ENCODE measurements at regions not wholly inside any gene's neighbourhood (a gene's known extent, or its start where the extent isn't known, plus 50 kb on each side); places are given as distances from the start of the nearest gene placed in this dataset.

DNA sequence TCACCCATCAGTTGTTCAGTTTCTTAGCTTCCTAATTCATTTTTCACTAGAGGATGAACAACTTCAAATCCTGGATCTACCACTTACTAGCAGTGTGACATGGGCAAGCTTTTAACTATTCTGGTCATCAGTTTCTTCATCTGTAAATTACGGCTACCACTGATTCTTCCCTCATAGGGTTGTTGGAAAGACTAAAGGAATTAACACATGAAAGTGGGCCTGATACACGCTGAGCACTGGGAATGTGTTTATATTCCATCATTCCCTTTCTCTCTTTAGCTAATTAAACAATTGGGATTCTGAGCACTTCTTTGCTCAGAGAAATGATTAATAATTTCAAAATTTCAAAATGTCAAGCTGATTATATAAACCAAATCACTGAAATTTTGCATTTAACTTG, 862.3 kb upstream of the GCFC2 start:
- no peak for DNase-seq

DNA sequence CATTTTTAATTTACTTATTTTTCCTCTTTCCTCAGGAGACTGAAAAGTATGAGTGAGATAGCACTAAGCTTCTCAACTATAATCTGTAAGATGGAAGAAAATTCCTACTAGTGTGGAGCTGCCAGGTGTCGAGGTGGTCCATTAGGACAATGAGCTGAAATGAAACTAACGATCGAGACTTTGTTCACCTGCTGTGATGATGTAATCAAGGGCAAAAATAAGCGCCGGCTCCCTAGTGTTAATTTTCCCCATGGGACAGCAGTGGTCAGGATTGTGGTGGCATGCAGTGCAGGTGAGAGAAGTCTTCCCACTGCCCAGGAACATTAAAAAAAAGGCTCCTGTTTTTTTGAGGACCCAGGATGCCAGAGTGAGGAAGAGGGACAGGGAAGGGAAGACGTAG, 859.1 kb upstream of the GCFC2 start:
- no peak for DNase-seq

DNA sequence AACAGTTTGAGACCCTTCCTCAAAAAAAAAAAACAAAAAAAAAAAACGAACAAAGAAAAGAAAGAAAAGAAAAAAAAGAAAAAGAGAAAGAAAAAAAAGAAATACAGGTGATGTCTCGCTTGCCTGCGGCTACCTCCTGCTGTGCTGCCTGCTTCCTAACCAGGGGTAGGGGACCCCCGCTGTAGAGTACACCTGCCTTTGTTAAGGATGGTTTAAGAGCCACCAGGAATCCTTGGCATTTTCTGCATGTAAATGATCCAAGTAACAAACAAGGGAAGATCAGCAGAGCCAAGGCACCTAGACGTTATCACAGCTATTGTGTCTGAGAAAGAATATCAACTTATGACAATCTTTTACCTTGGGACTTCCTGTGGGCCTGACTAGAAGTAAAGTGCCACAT, 856.8 kb upstream of the GCFC2 start:
- no peak for DNase-seq

DNA sequence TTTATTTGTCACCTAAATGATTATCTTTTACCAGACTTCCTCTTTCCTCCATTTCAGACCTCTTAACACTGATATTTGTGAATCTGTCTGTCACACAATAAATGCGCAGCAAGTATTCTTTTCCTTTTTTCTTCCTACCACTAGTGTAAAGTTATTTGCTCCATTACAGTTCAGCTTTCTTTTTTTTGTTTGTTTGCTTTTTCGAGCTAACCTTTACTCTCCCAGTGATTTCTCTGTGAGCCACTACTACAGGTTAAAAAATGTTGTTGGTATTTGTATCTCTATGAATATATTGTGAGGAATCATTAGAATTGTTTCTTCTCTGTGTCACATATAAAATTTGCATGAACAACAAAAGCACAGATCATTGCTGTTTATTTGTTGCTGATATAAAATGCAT, 854.0 kb upstream of the GCFC2 start:
- DNase-seq = no peak

DNA sequence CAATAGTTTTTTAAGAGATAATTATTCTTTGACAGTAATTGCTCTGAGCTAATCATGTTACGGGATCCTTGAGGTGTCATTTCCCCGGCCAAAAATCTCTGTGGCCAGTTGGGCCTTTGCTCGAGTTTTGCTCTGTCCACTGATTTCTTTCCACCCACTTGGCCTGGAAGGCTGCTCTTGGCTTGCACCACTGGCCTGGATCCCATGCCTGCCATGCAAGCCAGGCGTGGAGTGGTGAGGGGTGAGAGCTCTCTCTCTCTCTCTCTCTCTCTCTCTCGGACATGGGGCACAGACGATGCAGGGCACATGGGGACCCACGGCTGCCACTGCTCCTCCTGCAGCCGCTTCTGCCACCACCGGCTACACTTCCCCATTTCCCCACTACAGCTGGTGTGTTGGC, 853.0 kb upstream of the GCFC2 start:
- no peak for DNase-seq

DNA sequence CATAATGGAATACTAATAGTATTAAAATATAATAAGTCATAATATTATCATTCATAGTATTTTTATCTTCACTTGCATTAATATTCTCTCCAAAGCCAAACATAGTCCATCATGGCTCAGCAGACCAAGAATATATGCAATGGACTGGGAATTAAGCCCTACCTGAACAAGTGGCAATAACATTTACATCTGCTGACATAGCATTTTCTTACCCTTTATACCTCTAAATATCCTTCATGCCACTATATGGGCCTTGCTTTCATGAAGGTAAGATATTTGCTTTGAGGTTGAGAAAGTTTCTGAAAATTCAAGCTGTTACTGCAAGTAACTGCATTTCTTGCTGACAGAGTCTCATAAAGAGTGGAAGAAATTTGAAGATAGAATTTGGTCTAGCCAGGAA, 847.4 kb upstream of the GCFC2 start:
- DNase-seq = no peak

DNA sequence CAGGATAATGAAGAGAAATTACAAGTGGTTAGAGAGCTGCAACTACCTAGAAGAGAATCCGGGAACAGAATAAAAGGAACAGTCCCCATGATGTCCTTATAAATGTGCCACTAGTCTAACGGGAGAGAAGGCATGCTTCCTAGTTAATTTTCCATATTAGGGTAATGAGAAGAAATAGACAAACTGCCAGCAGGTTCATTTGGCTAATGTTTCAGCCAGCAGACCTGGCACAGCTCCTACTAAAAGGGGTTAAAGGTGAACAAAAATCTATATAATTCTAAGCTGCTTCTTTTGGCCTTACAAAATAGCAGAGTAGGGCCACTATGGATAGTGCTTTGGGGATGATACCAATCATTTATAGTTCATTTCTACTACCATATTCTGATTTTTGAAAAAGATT, 845.3 kb upstream of the GCFC2 start:
- no peak for DNase-seq

DNA sequence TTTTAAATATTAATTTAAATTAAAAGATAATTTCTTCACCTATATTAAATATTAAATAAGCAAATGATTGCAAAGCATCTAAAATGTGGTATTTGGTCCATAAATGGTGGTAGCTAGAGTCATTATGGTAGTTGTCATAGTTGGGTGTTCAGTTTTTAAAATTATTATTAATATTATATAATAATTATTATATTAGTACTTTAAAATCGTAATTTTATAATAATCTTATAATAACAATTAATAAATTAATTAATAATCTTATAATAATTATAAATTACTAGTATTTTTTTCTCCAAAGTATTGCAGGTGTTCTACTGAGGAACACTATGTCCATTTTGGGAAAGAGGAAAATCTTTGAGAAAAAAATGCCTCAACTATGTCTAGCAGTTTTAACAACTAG, 835.5 kb upstream of the GCFC2 start:
- no peak for DNase-seq

DNA sequence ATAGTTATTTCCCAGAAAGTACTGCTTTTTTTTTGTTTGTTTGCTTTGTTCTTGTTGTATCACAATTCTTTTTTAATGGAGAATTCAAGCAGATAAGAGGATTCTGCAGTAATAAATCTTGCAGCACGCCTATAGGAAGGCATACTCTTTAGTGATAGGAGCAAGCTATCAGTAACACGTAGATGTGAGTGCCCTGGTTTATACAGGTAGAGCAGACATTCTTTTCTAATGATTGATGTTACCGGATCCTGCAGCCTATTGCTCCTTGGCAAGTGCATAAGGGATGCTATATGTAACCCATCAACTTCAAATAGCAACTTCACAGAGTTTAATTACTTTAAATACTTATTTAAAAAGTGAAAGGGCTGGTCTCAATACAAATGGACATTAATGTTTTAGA, 834.2 kb upstream of the GCFC2 start:
- DNase-seq = no peak

DNA sequence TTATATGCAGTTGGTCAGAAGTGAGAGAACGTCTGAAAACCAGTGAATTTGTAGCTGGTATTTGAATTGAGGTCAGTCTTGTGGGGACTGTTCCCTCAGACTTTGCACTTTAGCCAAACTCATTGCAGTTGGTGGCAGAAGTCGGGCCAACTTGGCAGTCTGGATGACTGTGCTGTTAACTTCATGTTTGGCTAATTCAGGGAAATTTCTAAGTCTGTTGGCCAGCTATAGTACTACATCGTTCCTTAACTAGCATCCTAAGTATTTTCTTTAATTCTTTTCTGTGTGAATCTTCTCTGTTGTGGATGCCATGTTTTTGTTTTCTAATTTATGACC, 806.8 kb upstream of the GCFC2 start:
- no peak for DNase-seq

DNA sequence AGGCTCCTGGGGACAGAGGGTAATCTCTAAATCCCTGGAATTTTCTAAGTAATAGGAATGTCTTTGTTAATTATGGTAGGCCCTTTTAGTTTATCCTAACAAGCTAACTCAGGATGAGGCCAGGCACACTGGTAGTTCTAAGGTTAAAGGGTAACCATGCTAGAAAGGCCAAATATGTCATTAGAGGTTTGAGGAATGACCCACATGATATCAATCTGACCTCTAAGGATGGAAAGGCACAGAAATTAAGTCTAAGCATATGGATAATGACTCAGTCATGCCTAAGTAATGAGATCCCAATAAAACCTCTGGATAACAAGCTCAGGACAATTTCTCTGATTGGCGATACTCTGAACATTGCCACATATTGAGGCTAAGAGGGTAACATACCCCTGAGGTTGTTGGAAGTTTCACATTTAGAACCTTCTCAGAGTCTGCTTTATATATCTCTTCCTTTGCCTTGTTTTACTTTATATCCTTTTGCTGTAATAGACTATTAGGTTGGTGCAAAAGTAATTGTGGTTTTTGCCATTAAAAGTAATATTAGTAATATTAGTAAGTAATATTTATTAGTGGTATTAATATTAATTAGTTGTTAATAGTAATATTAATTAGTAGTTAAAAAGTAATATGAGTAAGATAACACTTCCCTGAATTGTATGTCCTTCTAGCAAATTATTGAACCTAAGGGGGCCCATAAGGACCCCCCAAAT, 806.3 kb upstream of the GCFC2 start:
- no peak for DNase-seq

DNA sequence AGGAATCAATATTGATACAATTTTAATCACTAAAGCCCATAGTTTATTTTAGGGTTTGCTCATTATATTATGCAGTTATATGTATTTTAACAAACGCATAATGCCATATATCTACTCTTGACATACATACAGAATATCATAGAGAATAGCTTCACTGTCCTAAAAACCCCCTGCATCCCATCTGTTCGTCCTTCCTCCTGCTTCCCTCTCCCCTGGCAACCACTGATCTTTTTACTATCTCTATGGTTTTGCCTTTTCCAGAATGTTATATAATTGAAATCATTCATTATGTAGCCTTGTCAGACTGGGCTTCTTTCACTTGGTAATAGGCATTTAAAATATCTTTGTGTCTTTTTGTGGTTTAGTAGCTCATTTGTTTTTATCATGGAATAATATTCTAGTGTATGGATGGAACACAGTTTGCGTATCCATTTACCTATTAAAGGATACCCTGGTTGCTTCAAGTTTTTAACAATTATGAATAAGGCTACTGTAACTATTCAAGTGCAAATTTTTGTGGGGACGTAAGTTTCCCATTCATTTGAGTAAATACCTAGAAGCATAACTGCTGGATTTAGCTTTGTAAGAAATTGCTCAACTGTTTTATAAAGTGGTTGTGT, 801.6 kb upstream of the GCFC2 start:
- DNase-seq = no peak

DNA sequence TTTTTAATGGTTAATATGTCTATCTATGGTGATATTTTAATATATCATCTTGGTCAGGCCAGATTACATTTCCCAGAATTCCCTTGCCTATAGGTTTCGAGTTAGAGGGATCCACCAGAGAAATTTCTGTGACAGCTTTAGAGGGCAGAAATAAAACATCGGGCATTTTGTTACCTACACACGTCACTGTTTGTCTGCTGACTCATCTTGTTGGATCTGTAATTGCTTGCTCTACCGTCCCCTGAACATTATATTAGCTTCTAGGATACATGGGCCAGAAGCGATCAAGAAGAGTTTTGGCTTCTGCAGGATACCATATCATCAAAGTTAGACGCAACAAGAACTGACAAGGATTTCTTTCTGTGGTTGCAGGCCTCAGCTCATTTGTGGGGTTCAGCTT, 795.8 kb upstream of the GCFC2 start:
- no peak for DNase-seq

DNA sequence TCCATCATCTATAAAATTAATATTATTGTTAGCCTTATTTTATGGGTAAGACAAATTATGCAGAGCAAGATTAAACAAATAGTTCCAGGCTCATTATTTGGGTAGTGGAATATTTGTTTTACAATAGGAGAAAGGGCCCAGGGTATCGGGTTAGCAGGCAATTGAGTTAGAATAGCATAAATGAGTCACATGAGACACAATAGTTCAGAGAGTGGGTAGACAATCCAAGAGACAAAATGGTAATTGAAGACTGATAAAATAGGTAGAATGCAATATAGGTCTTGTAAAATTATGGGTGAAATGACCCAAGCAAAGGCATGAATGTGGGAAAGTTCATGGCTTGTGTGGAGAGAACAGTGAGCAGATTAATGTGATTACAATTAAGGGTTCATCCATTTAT, 790.9 kb upstream of the GCFC2 start:
- DNase-seq = no peak

DNA sequence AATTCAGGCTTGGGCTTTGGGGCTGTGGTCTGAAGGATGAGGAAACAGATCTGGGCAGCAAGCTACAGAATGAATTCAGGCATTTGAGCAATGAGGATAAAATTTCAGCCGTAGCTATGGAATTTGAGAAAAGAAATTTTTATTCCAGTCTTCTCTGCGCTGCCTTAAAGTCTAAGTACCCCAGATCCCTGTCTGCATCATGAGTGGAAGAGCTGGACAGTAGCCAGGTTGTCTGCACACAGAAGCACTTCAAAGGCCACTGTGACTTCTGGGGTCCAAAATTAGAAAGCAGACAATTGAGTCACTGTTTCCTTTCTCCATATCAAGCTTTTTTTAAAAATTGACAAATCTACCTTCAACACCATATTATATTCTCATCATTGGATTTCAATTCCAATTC, 787.6 kb upstream of the GCFC2 start:
- no peak for DNase-seq

DNA sequence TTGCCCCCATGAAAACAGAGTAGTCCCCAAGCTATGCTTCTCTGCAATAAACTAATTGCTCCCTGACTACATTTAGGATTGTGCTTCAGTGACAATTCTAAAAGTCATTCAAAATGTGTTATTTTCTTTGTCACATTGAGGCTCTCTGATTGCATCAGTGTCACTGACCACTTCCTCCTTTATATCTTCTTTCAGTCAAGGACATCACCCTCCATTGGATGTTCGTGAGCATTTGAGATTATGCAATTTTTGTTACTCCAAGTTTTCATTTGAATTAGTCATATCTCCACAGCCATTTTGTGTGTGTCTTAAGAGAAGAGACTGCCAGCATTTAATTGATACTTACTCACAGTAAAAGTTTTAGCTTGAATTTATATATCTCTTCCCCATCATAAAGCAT, 780.8 kb upstream of the GCFC2 start:
- DNase-seq = no peak

DNA sequence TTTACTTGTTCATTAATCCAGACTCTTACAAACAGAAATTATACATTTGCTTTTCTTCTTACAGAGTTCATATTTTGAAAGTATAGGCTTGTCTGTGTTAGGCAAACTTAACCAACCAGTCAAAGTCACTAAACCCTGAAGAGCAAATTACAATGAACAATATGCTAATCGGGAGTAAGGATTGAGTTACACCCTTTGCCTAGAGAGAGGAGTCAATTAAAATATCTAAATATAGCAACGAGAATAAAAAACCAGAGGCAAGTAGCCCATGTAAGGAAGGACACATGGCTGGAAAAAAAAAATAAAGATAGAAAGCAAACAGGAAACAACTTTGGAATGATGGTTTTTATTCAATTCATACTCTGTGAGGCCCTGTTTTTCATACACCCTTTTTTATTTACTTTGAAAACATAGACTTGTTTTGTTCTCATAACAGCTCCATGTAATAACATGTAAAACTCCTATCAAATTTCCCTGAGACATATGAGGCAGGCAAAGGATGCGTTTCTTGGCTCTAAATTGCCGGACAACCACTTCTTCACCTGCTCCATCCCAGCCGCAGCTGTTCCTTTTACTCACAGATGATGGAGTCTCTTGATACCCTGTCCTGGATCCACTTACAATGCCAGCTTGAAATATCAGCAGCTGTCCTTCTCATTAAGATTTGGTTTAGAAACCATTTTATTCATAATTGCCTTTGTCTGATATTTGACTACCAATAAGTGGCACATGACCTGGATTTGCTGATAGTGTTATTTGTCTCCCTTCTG, 767.7 kb upstream of the GCFC2 start:
- no peak for DNase-seq

DNA sequence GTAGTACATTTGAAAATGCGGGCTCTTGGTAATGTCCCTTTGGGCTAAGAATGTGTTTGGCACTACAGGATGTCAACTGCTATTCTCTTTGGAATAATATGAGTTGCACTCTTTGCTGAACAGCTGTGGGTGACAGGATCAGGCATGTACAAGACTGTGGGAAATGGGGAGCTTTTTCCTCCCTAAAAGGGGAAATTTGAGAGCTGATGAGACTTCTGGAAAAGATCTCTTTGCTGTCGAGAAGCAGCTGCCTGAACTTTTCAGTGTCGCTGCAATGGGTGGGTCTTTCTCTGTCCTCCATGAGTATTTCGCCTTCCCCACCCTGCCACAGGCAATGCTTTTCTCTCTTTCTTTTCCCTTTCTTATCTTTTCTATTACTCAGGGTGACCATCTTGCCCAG, 762.2 kb upstream of the GCFC2 start:
- no peak for DNase-seq

DNA sequence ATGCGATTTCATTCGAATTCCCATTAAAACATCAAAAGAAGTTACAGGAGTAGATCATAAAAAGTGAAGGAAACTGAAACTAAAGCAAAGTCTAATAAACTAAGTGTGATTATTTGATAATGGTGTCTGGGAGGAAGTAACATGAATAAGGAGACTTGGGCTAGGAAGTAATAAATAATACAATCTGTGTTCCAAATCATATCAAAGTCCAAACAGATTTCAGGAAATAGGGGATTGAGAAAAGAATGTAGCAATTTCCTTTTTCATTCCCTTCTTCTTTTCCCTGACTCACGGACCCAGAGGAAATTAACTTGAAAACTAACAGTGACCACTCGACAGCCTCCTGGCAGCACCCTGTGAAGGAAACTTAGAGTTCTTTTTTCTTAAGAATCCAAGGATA, 758.4 kb upstream of the GCFC2 start:
- no peak for DNase-seq

DNA sequence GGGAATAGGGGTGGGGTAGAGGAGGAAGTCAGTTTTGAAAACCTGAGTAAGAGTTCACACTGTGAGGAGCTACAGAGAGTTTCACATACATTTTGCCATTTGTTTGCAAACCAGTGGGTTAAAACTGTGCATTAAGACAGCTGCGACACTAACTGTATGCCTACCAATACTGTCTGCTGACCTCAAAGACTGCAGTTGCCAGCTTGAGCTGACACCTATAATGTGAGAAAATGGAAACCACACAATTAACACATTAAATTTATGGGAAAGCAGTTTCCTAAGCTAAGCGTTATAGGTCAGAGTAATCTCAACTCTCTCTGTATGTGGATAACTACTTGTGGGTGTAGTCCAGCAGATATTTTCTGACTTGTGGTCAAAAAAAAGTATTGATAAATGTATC, 756.6 kb upstream of the GCFC2 start:
- DNase-seq = no peak

DNA sequence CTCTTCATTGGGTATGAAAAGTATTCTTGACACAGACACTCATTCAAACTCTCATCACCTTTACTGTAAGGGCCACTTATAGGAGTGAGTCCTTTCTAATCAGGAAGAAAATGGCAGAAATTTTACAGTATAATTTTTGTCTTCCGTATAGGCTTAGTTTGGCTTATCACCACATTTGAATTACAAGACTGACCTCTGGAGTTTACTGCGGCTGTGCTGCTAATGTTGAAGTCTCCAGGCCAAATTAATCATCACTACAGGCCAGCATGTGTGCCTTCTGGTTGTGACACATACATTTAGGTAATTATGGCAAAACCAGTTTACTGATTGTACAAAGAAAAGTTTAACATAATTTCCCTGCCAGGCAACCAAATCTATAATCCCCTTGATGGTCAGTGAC, 753.6 kb upstream of the GCFC2 start:
- DNase-seq = no peak

DNA sequence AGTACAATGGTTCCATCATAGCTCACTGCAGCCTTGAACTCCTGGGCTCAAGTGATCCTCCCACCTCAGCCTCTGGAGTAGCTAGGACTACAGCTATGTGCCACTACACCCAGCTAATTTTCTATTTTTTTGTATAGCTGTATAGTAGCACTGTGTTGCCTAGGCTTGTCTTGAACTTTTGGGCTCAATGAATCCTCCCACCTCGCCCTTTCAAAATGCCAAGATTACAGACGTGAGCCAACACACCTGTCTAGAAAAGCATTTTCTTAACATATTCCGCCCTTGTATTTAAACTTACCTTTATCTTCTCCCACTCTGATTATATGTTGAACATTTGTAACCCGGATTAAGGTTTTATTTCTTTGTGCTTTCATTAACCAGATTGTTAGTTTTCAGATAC, 750.7 kb upstream of the GCFC2 start:
- DNase-seq = no peak

DNA sequence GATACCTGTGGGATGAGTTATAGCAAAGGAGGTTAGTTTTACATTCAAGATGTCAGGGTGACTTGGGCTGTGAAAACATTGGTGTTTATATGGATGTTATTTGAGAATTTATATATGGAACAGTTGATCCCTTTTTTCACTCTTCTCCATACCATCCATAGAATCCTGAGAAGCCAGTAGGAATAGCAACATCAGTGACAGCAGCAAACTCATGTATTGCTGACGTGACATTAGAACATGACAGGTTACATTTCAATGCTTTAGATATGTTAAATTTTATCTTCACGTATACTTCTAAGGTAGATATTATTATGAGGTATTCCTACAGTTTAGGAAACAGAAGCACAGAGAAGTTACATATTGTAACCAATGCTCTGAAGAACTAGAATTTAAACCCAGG, 745.2 kb upstream of the GCFC2 start:
- no peak for DNase-seq

DNA sequence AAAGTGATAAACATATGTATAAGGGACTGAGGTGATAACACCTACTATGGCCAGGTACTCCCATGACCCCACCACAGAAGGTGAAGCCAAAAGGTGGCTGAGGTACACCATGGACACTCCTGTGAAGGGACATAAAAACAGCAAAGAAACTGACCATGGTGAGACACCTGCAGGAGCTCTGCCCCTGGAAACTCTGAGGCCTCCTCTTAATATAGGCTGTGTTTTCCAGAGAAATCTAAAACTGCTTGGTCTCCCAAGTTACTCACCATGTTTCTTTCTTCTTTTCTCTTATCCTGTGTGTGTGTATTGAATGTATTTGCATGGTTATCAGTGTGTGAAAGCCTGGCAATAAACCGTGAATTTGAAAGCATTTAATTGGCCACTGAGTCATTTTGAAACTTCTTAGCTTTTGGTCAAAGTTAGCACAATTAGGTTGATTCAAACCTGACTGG, 739.3 kb upstream of the GCFC2 start:
- DNase-seq = no peak

DNA sequence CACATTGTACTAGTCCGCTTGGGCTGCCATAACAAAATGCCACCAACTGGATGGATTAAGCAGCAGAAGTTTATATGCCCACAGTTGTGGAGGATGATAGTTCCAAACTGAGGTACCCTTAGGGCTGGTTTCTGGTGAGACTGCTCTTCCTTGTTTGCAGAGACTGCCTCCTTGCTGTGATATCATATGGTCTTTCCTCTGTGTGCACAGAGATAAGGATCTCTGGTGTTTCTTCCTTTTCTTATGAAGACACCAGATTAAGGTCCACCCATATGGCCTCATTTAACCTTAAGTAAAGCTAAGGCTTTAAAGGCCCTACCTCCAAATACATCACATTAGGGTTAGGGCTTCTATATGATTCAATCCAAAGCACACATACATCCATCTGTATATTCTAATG, 738.2 kb upstream of the GCFC2 start:
- no peak for DNase-seq

All from CD4-positive, alpha-beta T cell treated with Interleukin-4 for 4 hours (primary cell).